Suppressor macrophage treated with lipopolysaccharide for 1 hour (primary cell): ENCODE measurements at regions not wholly inside any gene's neighbourhood (a gene's known extent, or its start where the extent isn't known, plus 50 kb on each side); places are given as distances from the start of the nearest gene placed in this dataset.
A peak's percentile ranks its signal among the peaks of the same experiment; 100 is the strongest.
"Not testable (repeated sequence)": the region's sequence is repeated elsewhere in the genome, so short reads cannot be mapped to it uniquely, and the experiment has no call there.

Experiments used
- DNase-seq, 3 donors: peaks; one replicate each; pipeline ENCODE4 v3.0.0-alpha.2; 2020 to 2022

- DNase-seq, result peak in 1 of 3 donors; percentile 33
Measured at GRCh38 chr5:60546207-60546606, 153.8 kb downstream of the DEPDC1B start.

GRCh38 chr5:60545551-60545950 lies 154.4 kb downstream of the DEPDC1B start:
- no peak for DNase-seq

- DNase-seq, result no peak
Measured at GRCh38 chr5:60544142-60544541, 155.8 kb downstream of the DEPDC1B start.

- DNase-seq, result peak; percentile 82 to 93 (median 88)
Measured at GRCh38 chr5:60541980-60542379, 158.0 kb downstream of the DEPDC1B start.

- DNase-seq, result peak; percentile 79 to 90 (median 83)
Measured at GRCh38 chr5:60540856-60541805, 158.8 kb downstream of the DEPDC1B start.

- DNase-seq, result peak; percentile 41 to 85 (median 64)
Measured at GRCh38 chr5:60538955-60539866, 160.8 kb downstream of the DEPDC1B start.

GRCh38 chr5:60538426-60538825 lies 161.5 kb downstream of the DEPDC1B start:
- peak in 1 of 3 donors; percentile 47 for DNase-seq

GRCh38 chr5:60535951-60536350 lies 164.0 kb downstream of the DEPDC1B start:
- DNase-seq, result no peak

- no peak for DNase-seq
Measured at GRCh38 chr5:60535198-60535597, 164.8 kb downstream of the DEPDC1B start.

GRCh38 chr5:60533789-60534188 lies 166.2 kb downstream of the DEPDC1B start:
- DNase-seq, result no peak

- DNase-seq, result not testable (repeated sequence)
Measured at GRCh38 chr5:60532796-60533195, 167.2 kb downstream of the DEPDC1B start.

GRCh38 chr5:60530144-60530848 lies 169.7 kb downstream of the DEPDC1B start:
- DNase-seq, result not testable (repeated sequence)

GRCh38 chr5:60529001-60529400 lies 171.0 kb downstream of the DEPDC1B start:
- peak; percentile 54 to 71 (median 63) for DNase-seq

GRCh38 chr5:60527072-60527471 lies 172.9 kb downstream of the DEPDC1B start:
- no peak for DNase-seq

- DNase-seq, result no peak
Measured at GRCh38 chr5:60526336-60526875, 173.6 kb downstream of the DEPDC1B start.

- peak; percentile 32 to 45 (median 40) for DNase-seq
Measured at GRCh38 chr5:60522292-60522905, 177.6 kb downstream of the DEPDC1B start.

- DNase-seq, result peak; percentile 58 to 79 (median 76)
Measured at GRCh38 chr5:60521376-60522291, 178.3 kb downstream of the DEPDC1B start.

- peak; percentile 88 to 93 (median 90) for DNase-seq
Measured at GRCh38 chr5:60520451-60521227, 179.3 kb downstream of the DEPDC1B start.

- DNase-seq, result no peak
Measured at GRCh38 chr5:60519372-60519771, 180.6 kb downstream of the DEPDC1B start.

GRCh38 chr5:60517850-60518249 lies 182.1 kb downstream of the DEPDC1B start:
- no peak for DNase-seq
